Superior temporal gyrus (tissue), 1 donor: ENCODE measurements at regions not wholly inside any gene's neighbourhood (a gene's known extent, or its start where the extent isn't known, plus 50 kb on each side); places are given as distances from the start of the nearest gene placed in this dataset.

ENCODE experiments used
- DNase-seq: peaks from one replicate; pipeline ENCODE4 v3.0.0-alpha.2; 2016; ENCODE audit errors: extremely low spot score

GRCh38 chr11:62030071-62030684 is 62.7 kb upstream of the FTH1 start:
- DNase-seq = no peak

DNA sequence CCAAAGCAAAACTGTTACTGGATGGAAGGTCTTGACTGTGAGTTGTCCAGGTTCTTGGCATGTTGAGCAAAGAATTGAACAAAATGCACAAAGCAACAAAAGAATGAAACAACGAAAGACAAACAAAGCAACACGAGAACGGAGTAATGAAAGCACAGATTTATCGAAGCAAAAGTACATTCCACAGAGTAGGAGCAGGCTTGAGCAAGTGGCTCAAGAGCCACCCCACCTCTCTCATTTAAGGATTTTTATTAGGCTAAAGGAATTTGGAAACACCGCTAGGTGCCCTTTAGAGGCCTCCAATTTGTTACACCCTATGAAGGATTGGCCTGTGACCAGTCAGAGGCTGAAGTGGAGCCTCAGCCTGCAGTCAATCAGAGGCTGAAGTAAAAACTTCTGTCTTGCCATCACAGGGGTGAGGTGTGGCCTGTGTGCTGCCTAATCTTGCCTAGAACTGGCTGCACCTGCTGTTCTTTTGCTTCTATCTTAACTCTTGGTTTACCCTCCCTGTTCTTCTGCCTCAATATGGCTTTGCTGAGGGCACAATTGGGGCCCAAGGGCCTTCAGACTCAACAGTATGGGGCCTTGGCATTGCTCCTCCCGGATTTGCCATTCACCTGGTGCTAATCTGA is 59.4 kb upstream of the FTH1 start:
- no peak for DNase-seq

DNA sequence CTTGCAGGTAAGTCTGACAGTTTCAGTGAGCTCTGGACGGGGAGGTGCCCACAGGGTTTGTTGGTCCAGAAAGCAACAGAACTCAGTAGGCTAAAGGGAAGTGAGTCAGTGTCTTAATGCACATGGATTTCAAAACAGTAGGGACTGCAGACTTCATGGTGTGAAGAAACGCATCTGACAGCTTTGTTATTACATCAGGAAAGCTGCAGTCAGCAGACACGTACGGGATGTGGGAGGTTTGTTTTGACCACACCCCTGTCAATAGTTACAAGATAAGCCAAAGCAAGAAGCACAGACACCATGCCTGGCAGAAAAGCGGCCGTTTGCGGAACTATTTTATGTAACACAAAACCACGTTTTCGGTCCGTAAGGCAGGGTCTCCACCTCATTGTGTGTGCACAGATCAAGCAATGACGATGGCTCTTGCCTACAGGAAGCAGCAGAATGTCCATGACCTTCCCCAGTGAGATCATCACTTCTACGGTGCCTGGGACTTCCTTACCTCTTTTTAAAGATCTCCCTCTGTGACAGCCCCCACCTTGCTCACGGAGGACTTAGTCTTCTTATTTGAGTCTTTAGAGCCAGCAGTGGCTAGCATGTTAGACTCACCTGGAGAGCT is 58.2 kb upstream of the FTH1 start:
- DNase-seq = peak; percentile 30

DNA sequence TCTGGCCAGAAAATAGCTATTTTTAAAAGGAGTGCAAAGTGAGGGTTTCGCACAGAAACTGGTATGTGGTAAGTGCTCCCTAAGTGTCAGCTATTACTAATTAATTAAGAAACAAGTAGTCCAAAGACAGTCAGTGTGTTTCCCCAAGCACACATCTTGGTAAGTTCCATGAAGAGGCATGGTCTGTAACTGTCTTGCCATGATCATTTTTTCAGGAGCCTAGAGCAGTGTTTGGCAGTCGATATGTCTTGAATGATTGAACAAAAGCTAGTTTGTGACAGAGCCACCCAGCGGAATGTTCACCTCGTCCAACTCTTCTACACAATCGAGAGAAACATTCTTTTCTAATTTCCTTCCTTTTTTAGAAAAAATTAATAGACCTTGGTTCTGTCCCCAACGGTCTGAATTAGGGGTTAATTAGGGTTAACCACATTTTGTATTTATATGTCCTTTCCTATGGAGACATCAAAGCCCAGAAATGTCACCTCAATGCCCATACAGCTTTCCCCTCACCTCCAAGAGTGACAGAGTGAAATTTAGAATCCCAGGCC is 57.6 kb upstream of the FTH1 start:
- peak; percentile 46 for DNase-seq

GRCh38 chr11:62022211-62022610 is 54.8 kb upstream of the FTH1 start:
- DNase-seq = no peak

DNA sequence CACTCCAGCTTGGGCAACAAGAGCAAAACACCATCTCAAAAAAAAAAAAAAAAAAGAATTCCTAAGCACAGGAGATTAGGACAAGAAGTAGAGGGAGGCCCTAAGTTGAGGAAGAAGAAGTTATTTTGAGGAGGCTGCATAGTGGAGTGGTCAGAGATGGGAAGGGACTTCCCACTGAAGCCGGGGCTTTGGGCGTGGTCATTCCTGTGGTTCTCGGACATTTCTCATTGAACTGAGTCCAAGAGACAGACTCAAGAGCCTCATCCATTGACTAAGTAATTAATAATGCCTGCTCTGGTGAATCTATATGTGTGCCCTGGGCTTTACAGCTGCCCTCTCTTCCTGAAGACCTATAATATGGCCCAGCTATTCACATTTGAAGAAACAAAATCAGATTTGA is 53.2 kb upstream of the FTH1 start:
- no peak for DNase-seq

DNA sequence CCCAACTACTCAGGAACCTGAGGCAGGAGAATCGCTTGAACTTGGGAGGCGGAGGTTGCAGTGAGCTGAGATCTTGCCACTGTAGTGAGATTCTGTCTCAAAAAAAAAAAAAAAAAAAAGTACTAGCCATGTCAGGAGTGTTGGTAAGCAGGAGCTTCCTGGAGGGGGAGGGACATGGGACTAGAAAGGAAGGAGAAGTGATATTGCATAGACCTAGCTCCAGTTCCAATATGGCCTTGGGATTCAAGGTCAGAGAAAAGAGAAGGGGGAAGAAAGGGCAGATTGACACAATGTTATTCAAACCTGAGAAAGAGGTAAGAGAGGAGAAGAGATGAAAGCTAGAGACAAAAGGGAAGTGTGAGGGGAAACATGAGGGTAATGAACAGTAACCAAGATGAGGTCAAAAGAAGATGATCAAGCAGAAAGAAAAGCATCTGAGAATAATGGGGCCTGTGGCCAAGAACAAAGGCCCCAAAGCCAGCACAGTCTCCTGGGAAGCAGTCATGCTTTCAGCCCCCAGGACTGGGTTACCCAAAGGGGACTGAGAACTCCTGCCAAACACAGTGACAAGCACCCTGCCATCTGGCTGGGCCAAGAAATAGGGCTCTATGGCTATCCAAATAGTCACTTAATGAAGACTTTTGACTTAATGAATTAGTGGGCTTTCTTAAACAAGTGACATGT is 51.7 kb upstream of the FTH1 start:
- DNase-seq = no peak

GRCh38 chr11:62017878-62018655 is 50.6 kb upstream of the FTH1 start:
- DNase-seq = no peak
